ENCODE measurements at regions not wholly inside any gene's neighbourhood (a gene's known extent, or its start where the extent isn't known, plus 50 kb on each side); places are given as distances from the start of the nearest gene placed in this dataset.

DNA sequence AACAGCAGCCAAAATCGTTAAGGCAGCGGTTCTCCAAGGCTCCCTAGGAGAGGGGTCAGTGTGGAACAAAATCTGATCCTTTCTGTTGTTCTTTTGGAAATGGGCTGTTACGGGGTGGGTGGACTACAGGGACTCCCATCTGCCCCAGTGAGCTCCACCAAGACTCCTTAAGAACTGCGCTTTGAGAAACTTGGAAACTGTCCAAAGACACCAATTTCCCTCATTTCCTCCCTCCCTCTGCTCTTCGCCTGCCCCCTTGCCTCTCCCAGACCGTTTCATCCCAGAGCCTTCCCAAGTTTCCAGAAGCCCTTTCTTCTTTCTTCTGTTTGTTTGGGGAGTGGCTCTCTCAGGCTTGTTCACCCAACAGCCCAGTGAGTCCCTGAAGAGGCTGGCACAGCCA is 205.4 kb downstream of the COPRS start:
- TF ChIP-seq EZH2phosphoT487 (IDR thresholded peaks at IDR 0.05; ENCODE audit: insufficient read depth, low read depth), result no peak
- TF ChIP-seq EZH2 (IDR thresholded peaks at IDR 0.05; ENCODE audit: insufficient read depth, poor library complexity, severe bottlenecking), result no peak
